Hematopoietic multipotent progenitor cell treated with erythropoietin and hydrocortisone succinate and interleukin-3 and kit ligand, for 8 days (in vitro differentiated cells): ENCODE measurements at regions not wholly inside any gene's neighbourhood (a gene's known extent, or its start where the extent isn't known, plus 50 kb on each side); places are given as distances from the start of the nearest gene placed in this dataset.
A peak's percentile ranks its signal among the peaks of the same experiment; 100 is the strongest.

ENCODE experiments used
- DNase-seq: peaks from one replicate; pipeline ENCODE4 v3.0.0-alpha.2; 2015

- no peak for DNase-seq
Observed at GRCh38 chr9:20291201-20291600, 331.1 kb downstream of the MLLT3 start.

- DNase-seq, result no peak
Observed at GRCh38 chr9:20290257-20290656, 332.0 kb downstream of the MLLT3 start.

- DNase-seq, result no peak
Observed at GRCh38 chr9:20289423-20290010, 332.8 kb downstream of the MLLT3 start.

GRCh38 chr9:20286969-20287368 is 335.3 kb downstream of the MLLT3 start:
- no peak for DNase-seq

GRCh38 chr9:20286154-20286700 is 336.1 kb downstream of the MLLT3 start:
- DNase-seq, result no peak

GRCh38 chr9:20284601-20285289 is 337.6 kb downstream of the MLLT3 start:
- DNase-seq, result no peak

GRCh38 chr9:20280330-20280729 is 342.0 kb downstream of the MLLT3 start:
- DNase-seq, result peak; percentile 7

DNA sequence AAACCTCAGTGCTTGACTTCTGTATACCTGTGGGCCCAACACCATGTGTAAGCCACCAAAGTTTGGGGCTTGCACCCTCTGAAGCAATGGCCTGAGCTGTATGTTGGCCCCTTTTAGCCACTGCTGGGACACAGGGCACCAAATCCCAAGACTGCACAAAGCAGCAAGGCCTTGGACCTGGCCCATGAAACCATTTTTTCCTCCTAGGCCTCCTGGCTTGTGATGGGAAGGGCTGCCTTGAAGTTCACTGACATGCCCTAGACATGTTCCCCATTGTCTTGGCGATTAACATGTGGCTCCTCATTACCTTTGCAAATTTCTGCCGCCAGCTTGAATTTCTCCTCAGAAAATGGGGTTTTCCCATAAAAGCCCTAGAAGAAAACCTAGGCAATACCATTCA is 345.5 kb downstream of the MLLT3 start:
- DNase-seq, result no peak

DNA sequence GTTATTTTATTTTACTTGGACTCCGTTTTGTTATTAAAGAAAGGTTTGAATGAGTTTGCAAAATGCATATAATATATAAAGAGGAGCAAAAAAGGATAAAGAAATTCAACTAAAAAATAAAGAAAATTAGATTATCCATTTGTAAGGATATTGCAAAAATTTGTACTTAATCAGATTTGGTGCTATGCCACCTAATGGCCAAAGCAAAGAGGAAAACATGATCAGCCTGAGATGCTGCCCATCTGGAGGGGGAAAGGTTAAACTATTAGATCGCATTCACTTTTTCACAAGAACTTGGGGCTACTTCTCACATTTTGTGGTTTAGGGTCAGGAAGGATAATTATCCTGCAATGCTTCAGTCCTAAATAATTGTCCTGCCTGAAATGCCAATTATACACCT is 350.6 kb downstream of the MLLT3 start:
- DNase-seq, result no peak

GRCh38 chr9:20271096-20271495 is 351.2 kb downstream of the MLLT3 start:
- DNase-seq, result no peak

GRCh38 chr9:20270161-20270560 is 352.1 kb downstream of the MLLT3 start:
- DNase-seq, result no peak

- DNase-seq, result no peak
Observed at GRCh38 chr9:20269620-20270019, 352.7 kb downstream of the MLLT3 start.

DNA sequence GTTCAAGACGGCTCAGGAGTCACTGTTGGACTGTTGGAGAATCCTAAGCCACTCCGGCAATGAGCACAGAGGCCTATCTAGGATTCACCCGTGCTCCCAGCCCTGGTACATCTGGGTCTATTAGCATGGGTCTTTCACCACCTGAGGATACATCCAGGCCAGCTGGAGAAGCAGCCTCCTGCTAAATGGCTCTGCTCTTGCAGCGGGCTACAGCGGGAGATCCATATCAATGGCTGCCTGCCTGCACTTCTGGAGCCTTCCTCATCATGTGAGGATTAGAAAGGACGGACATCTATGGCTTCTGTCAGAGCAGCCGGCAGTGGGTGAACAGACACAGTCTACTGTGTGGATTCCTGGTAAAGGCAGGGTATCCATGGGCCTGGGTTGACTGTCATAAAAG is 357.4 kb downstream of the MLLT3 start:
- DNase-seq, result no peak

DNA sequence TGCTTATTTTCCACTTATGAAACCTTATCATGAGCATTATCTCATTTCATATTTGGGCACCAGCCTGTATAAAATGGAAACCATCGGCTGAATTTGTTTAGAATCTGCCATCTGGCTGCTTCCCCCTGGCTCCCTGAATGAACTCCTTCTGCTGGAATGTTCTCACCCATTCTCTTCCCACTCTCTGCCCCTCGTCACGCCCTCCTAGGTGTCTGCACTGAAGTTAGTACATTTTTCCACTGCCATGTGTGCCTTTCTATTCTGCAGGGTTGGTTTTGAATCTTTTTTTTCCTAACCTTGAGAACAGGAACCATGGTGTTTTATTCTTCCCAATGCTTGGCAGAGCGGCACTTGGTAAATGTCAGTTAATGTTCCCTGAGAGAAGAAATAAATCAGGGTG is 359.7 kb downstream of the MLLT3 start:
- DNase-seq, result no peak

DNA sequence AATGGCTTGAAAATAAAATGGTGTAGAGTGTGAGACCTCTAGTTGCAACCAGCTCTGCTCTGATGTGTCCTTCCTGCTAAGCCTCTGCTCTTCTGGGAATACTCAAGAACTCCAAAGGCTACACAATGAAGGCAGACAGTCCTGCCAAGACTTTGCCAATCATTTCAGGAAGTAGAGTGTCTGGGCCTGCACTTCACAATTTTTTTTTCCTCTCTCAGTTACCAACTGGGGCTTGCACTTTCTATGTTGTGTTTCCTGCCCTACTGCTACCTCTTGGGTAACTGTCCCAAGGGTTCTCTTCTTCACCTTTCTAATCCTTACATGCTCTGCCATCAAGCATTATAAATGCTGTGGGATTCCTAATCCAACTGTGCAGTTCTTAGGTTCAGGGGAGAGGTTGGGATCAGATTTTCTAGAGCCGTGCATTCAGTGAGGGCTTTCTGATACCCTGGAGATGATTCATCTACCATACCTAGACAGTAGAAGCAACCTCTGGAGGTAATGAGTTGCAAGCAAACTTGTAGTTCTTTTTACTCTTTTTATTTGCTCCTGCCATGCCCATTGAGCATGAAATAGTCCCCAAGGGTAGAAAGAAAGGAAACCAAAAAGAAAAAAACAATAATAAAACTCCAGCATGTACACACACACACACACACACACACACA is 365.9 kb downstream of the MLLT3 start:
- DNase-seq, result no peak

DNA sequence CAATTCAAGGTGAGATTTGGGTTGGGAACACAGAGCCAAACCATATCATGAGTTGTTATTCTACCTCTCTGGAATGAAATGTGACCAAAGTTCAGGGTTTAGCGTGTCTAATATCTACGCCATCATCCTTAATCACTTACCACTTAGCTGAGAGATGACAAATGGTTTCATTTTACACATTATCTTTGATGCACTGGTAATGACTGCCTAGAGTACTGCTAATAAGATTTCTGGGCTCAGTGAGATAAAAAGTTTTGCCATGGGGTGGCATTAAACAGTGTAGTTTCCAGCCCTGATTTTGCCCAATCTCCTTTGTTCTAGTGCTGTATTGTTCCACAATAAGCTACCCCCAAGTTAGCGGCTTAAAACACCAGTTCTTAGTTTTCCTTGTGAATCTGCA is 367.2 kb downstream of the MLLT3 start:
- DNase-seq, result no peak

- no peak for DNase-seq
Observed at GRCh38 chr9:20253635-20254034, 368.7 kb downstream of the MLLT3 start.

DNA sequence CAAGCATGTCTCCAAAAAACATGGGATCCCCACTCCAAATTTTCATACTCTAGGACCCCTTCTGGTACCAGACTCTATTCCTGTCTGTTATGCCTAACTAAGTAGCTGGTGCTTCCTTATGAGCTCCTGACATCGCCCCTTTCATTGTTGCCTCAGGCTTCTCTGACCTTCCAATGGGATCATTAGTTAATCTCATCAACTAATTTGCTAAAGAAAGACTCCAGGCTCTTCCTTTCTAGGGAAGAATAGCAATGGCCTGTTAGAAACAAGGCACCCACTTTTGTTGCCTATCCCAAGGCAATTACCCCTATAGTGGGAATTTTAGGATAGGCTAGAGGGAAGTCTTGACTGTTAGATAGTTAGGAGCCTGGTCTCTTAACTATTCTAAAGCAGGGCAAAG is 369.5 kb downstream of the MLLT3 start:
- DNase-seq, result no peak

- DNase-seq, result no peak
Observed at GRCh38 chr9:20250791-20251190, 371.5 kb downstream of the MLLT3 start.

DNA sequence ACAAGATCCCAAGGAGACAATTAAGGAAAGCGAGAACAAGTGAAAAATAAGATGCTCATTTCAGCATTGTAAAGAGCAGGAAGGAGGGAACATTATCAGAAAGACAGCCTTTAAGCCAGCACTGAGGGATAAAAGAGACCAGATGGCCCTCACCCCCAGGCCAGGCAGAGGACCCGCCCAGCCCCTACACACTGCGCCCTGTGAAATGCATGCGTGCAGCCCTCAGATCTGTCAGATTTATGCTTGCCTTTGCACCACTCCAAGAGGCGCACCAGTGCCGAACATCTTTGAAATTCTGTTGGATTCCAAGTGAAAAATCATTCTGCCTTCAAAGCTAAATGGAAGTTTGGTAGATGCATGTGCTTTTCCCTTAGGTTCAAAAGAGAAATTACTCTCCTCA is 378.0 kb downstream of the MLLT3 start:
- no peak for DNase-seq

DNA sequence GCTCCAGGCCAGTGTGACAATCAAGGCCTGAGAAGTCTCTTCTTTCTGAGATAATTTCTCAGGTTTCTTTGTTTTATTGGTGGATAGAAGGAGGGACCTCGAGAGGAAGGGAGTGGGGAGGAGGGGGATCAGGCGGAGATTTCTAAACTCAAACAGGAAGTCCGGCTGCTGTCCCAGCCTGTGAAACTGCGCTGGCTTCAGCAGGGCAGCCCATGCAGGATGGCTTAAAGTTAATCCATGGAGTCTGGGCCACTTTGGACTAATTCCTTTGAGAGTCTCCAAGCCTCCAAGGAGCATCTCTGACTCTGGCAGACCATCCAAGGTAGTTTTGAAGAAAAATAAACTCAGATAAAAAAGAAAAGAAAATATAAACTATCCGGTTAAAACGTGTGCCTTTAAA is 378.5 kb downstream of the MLLT3 start:
- no peak for DNase-seq

- DNase-seq, result no peak
Observed at GRCh38 chr9:20242510-20243189, 379.6 kb downstream of the MLLT3 start.

DNA sequence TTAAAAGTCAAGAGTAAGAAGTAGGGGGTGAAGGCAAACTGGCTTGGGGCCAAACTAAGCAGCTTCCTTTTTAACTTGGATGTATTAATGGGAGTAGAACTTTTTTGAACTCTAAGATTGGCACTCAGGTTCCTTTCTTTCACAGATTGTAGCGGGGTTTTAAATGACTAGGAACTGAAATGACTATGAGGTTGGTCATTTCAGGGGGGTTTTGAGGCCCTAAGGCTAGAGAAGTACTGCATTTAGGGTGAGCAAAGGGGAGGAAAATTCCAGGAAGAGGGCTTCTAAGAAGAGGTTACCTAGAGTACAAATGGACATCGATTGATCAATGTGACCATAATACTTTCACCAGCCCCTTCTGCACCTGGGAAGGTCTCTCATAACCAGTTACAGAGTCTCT is 381.8 kb downstream of the MLLT3 start:
- DNase-seq, result no peak

- DNase-seq, result no peak
Observed at GRCh38 chr9:20238921-20239320, 383.4 kb downstream of the MLLT3 start.
